Heart left ventricle (tissue), 13 donors: ENCODE measurements at regions not wholly inside any gene's neighbourhood (a gene's known extent, or its start where the extent isn't known, plus 50 kb on each side); places are given as distances from the start of the nearest gene placed in this dataset.

Experiments used
- CTCF ChIP-seq, 12 donors: fragments of 200-600 bp; sonication (generic) in 4 of 12; IDR thresholded peaks; one replicate each; pipeline versions ENCODE4 v1.5.0 to v1.8.0; 2018 to 2022; ENCODE audit warnings: antibody characterized with exemption in 12 of 12, mild to moderate bottlenecking in 5 of 12
- POLR2A ChIP-seq, 2 donors: fragments of 450-650 bp; IDR thresholded peaks; one replicate each; pipeline ENCODE4 v1.6.1; 2017; ENCODE audit warnings: antibody characterized with exemption in 2 of 2, mild to moderate bottlenecking in 2 of 2, moderate library complexity in 2 of 2
- donor health status: ischemic (EF 13 %, LVEDD 7.1; RV severe dilation, severe dysfunction).
- donor health status: DM: no; HTN: yes; CAD: no.
- donor health status: DM: no; HTN: no; CAD: no.
- donor health status: ischemic (EF 25% LVEDD 6.9; RV normal size, moderate dysfunction).
- donor health status: ischemic (EF 25% LVEDD 5.7; RV mildly dilated, moderate dysfunction).
- donor health status: ischemic (EF 35%, LVEDD 5.7; RV mildly dilated, moderate dysfunction).
- donor health status: nonischemic (EF 11% LVEDD 7.7; RV severe dilation, severe dysfunction).
- donor health status: DM: yes; HTN: yes; CAD: no.
- donor health status: PGD.
- donor health status: ischemic (EF 29% LVEDD 5.4; RV normal size, mild dysfunction).
- donor health status: nonischemic (EF 23%, LVEDD 6.1; RV moderate dilation, normal function).

- TF ChIP-seq CTCF (IDR thresholded peaks at IDR 0.05) (no peak), POLR2A (IDR thresholded peaks at IDR 0.05) (no peak)
Observed at GRCh38 chrX:84710611-84711010, 208.4 kb upstream of the HDX start.
